ENCODE measurements at regions not wholly inside any gene's neighbourhood (a gene's known extent, or its start where the extent isn't known, plus 50 kb on each side); places are given as distances from the start of the nearest gene placed in this dataset.

- DNase-seq, result no peak
- TF ChIP-seq EZH2 (optimal IDR thresholded peaks at IDR 0.05; ENCODE audit: low read depth, low read length), result no peak
- no peak for TF ChIP-seq EZH2phosphoT487 (IDR thresholded peaks at IDR 0.05; ENCODE audit: low read length)
- TF ChIP-seq CTCF (IDR thresholded peaks at IDR 0.05; ENCODE audit: low read length), result no peak
Measured at GRCh38 chr5:74222806-74223205, 417.7 kb downstream of the ENC1 start.

GRCh38 chr5:74221413-74221812 is 419.1 kb downstream of the ENC1 start:
- H3K27me3 ChIP-seq (replicated peaks; ENCODE audit: insufficient read depth, low read length), result no peaks in the 10 kb centered on the region
- no peak overlapping the region for H3K27ac ChIP-seq (ENCODE audit: low read length)
- H3K79me2 ChIP-seq (ENCODE audit: low read length), result no peaks in the 10 kb centered on the region
- H3K4me2 ChIP-seq (ENCODE audit: low read depth, low read length), result no peak overlapping the region
- H2AFZ ChIP-seq (ENCODE audit: low read length), result no peak overlapping the region
- no peaks in the 10 kb centered on the region for H4K20me1 ChIP-seq (ENCODE audit: insufficient read depth, low read length)
- H3K4me3 ChIP-seq (ENCODE audit: low read length), result no peak overlapping the region
- H3K9me2 ChIP-seq (replicated peaks; ENCODE audit: insufficient read depth, low read length), result no peaks in the 10 kb centered on the region
- no peaks in the 10 kb centered on the region for H3F3A ChIP-seq (ENCODE audit: insufficient read depth, low read length)
- no peaks in the 10 kb centered on the region for H3K36me3 ChIP-seq (replicated peaks; ENCODE audit: insufficient read depth, low read length)
- H3K9ac ChIP-seq (ENCODE audit: low read length), result no peak overlapping the region
- H3K4me1 ChIP-seq (ENCODE audit: low read length), result no peaks in the 10 kb centered on the region
- TF ChIP-seq EZH2 (optimal IDR thresholded peaks at IDR 0.05; ENCODE audit: low read depth, low read length), result no peak
- TF ChIP-seq CTCF (IDR thresholded peaks at IDR 0.05; ENCODE audit: low read length), result no peak
- TF ChIP-seq EZH2phosphoT487 (IDR thresholded peaks at IDR 0.05; ENCODE audit: low read length), result no peak
- no peak for DNase-seq
- no peaks in the 10 kb centered on the region for H3K9me3 ChIP-seq (replicated peaks; ENCODE audit: insufficient read depth, low read length)

More at GRCh38 chr5:74222806-74223205, 417.7 kb downstream of the ENC1 start:
- Histone ChIP-seq H2AFZ (ENCODE audit: low read length) (no peak overlapping the region), H3F3A (ENCODE audit: insufficient read depth, low read length) (no peaks in the 10 kb centered on the region), H3K27ac (ENCODE audit: low read length) (no peak overlapping the region), H3K9me2 (replicated peaks; ENCODE audit: insufficient read depth, low read length) (no peaks in the 10 kb centered on the region), H3K9me3 (replicated peaks; ENCODE audit: insufficient read depth, low read length) (no peaks in the 10 kb centered on the region), H3K27me3 (replicated peaks; ENCODE audit: insufficient read depth, low read length) (no peaks in the 10 kb centered on the region), H4K20me1 (ENCODE audit: insufficient read depth, low read length) (no peaks in the 10 kb centered on the region), H3K36me3 (replicated peaks; ENCODE audit: insufficient read depth, low read length) (no peaks in the 10 kb centered on the region), H3K9ac (ENCODE audit: low read length) (no peak overlapping the region), H3K79me2 (ENCODE audit: low read length) (no peaks in the 10 kb centered on the region), H3K4me3 (ENCODE audit: low read length) (no peak overlapping the region), H3K4me1 (ENCODE audit: low read length) (no peaks in the 10 kb centered on the region), H3K4me2 (ENCODE audit: low read depth, low read length) (no peak overlapping the region)

GRCh38 chr5:74216012-74216411 is 424.5 kb downstream of the ENC1 start:
- H3K27ac ChIP-seq (ENCODE audit: low read length), result no peak overlapping the region
- H3F3A ChIP-seq (ENCODE audit: insufficient read depth, low read length), result no peaks in the 10 kb centered on the region
- no peaks in the 10 kb centered on the region for H3K9me3 ChIP-seq (replicated peaks; ENCODE audit: insufficient read depth, low read length)
- H3K4me1 ChIP-seq (ENCODE audit: low read length), result no peaks in the 10 kb centered on the region
- no peaks in the 10 kb centered on the region for H3K36me3 ChIP-seq (replicated peaks; ENCODE audit: insufficient read depth, low read length)
- H3K9me2 ChIP-seq (replicated peaks; ENCODE audit: insufficient read depth, low read length), result no peaks in the 10 kb centered on the region
- H3K4me2 ChIP-seq (ENCODE audit: low read depth, low read length), result no peak overlapping the region
- H2AFZ ChIP-seq (ENCODE audit: low read length), result no peak overlapping the region
- H3K9ac ChIP-seq (ENCODE audit: low read length), result no peak overlapping the region
- no peaks in the 10 kb centered on the region for H3K79me2 ChIP-seq (ENCODE audit: low read length)
- TF ChIP-seq EZH2phosphoT487 (IDR thresholded peaks at IDR 0.05; ENCODE audit: low read length), result no peak
- TF ChIP-seq CTCF (IDR thresholded peaks at IDR 0.05; ENCODE audit: low read length), result no peak
- no peak for TF ChIP-seq EZH2 (optimal IDR thresholded peaks at IDR 0.05; ENCODE audit: low read depth, low read length)
- no peaks in the 10 kb centered on the region for H3K27me3 ChIP-seq (replicated peaks; ENCODE audit: insufficient read depth, low read length)
- H4K20me1 ChIP-seq (ENCODE audit: insufficient read depth, low read length), result no peaks in the 10 kb centered on the region
- no peak overlapping the region for H3K4me3 ChIP-seq (ENCODE audit: low read length)
- no peak for DNase-seq
